CD4-positive, alpha-beta T cell (primary cell): ENCODE measurements at regions not wholly inside any gene's neighbourhood (a gene's known extent, or its start where the extent isn't known, plus 50 kb on each side); places are given as distances from the start of the nearest gene placed in this dataset.

Experiments
- ATAC-seq: fragments of 200-7000 bp; cut with Tn5 transposase; one replicate; pipeline ENCODE4 v1.10.0; 2022; ENCODE audit warnings: mild to moderate bottlenecking; ENCODE audit not compliant: poor library complexity
- CTCF ChIA-PET: fragments of 350-600 bp; sonication (Branson Sonifier 250); formaldehyde crosslinking; loops from one replicate; lab custom pipeline; 2021; ENCODE audit warnings: antibody characterized with exemption, inconsistent platforms; lab: Charles Lee
- POLR2A ChIA-PET: fragments of 350-600 bp; sonication (Branson Sonifier 250); formaldehyde crosslinking; loops from one replicate; lab custom pipeline; 2021; ENCODE audit warnings: antibody characterized with exemption, inconsistent platforms; lab: Charles Lee
- DNase-seq, 14 experiments: peaks; one replicate each; pipeline ENCODE4 v3.0.0-alpha.2; 2013 to 2020; ENCODE audit warnings: mixed read lengths in 2 of 14
- H3K27ac ChIP-seq, 2 donors: one replicate each; pipeline versions ENCODE4 v1.5.1 to v1.7.0; 2013; ENCODE audit warnings: low read length in 2 of 2, low read depth in 1 of 2, mild to moderate bottlenecking in 1 of 2
- H3K27me3 ChIP-seq, 2 experiments: 1 replicate in 1 of 2; 2 replicates in 1 of 2; pipeline versions ENCODE4 v1.6.1 to v1.7.0; 2013; ENCODE audit warnings: low read length in 2 of 2, control low read depth in 1 of 2, mild to moderate bottlenecking in 1 of 2, moderate library complexity in 1 of 2; ENCODE audit not compliant: insufficient read depth in 2 of 2, control insufficient read depth in 1 of 2
- H3K36me3 ChIP-seq: one replicate; pipeline ENCODE4 v1.6.1; 2013; ENCODE audit warnings: low read length, control low read depth; ENCODE audit not compliant: insufficient read depth
- H3K4me1 ChIP-seq: one replicate; pipeline ENCODE4 v1.6.1; 2013; ENCODE audit warnings: low read length, control low read depth; ENCODE audit not compliant: insufficient read depth
- H3K4me3 ChIP-seq: one replicate; pipeline ENCODE4 v1.5.1; 2013; ENCODE audit warnings: mild to moderate bottlenecking, low read length, moderate library complexity
- H3K9me3 ChIP-seq, 2 experiments: 1 replicate in 1 of 2; 2 replicates in 1 of 2; pipeline versions ENCODE4 v1.6.1 to v1.7.0; 2013; ENCODE audit warnings: low read length in 2 of 2, mild to moderate bottlenecking in 2 of 2, control low read depth in 1 of 2, moderate library complexity in 1 of 2; ENCODE audit not compliant: control insufficient read depth in 1 of 2, insufficient read depth in 1 of 2
- H3K27ac Mint-ChIP-seq: one replicate; pipeline ENCODE4 v1.8.0; 2020; ENCODE audit warnings: mixed read lengths
- H3K27me3 Mint-ChIP-seq: one replicate; pipeline ENCODE4 v1.8.0; 2021; ENCODE audit warnings: mixed read lengths
- H3K36me3 Mint-ChIP-seq: one replicate; pipeline ENCODE4 v1.8.0; 2021; ENCODE audit warnings: low read depth, mixed read lengths
- H3K4me1 Mint-ChIP-seq: one replicate; pipeline ENCODE4 v1.8.0; 2021; ENCODE audit warnings: low read depth, mixed read lengths
- H3K4me3 Mint-ChIP-seq: one replicate; pipeline ENCODE4 v1.8.0; 2020; ENCODE audit warnings: mild to moderate bottlenecking, mixed read lengths
- H3K9me3 Mint-ChIP-seq: one replicate; pipeline ENCODE4 v1.8.0; 2020; ENCODE audit warnings: mixed read lengths
- CTCF ChIP-seq: fragments of 200-600 bp; IDR thresholded peaks from one replicate; pipeline ENCODE4 v1.8.0; 2022; ENCODE audit warnings: antibody characterized with exemption, mild to moderate bottlenecking
- intact Hi-C, 2 experiments: fragments of 100-400 bp; cut with DNase I in 1 of 2; cut with micrococcal nuclease in 1 of 2; formaldehyde crosslinking; loops; one replicate each; pipeline versions ENCODE4 v1.15.1 to v1.9.0; 2023 to 2025; cut with DNase I, micrococcal nuclease

DNA sequence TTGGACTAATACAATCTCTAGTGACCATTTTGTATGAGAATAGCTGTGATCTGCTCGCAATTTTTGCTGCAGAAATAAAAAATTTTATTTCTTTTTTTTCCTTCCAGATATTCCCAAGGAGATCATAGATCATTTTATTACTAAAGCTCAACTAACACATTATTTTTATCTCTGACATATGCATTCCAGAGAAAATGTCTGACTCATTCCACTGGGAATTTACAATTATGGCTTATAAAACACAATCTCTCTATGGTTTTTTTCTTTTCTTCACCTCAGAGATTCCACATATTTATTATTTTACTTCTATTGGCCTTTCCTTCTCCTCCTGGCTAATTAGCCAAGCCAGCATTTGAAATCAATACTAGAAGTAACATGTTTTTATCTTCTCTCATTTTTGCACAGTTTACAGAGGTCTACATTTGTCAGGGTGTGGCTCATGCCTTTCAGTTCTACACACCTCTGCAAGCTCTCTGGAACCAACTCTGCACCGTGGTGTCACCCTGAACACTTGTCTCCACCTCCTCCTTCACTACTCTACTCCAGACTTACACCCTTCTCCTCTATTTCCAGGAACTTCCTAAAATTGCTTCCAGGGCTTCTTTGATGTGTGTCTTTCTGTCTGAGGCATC, 59.8 kb upstream of the GPM6A start:
- no peak for DNase-seq
- H3K9me3 Mint-ChIP-seq: peaks cover 4% of the 10 kb centered on the region
- H3K4me3 Mint-ChIP-seq: no peak overlapping the region
- H3K4me1 Mint-ChIP-seq: no peaks in the 10 kb centered on the region
- Histone ChIP-seq H3K9me3 (no peaks in the 10 kb centered on the region), H3K4me1 (no peaks in the 10 kb centered on the region), H3K27ac (no peak overlapping the region), H3K4me3 (no peak overlapping the region), H3K27me3 (no peaks in the 10 kb centered on the region), H3K36me3 (no peaks in the 10 kb centered on the region)
- intact Hi-C loops: no loop called here
- ATAC-seq: no peak
- TF ChIP-seq CTCF: no peak
- H3K27me3 Mint-ChIP-seq: no peaks in the 10 kb centered on the region
- POLR2A ChIA-PET: no interaction called here
- no peak overlapping the region for H3K27ac Mint-ChIP-seq
- H3K36me3 Mint-ChIP-seq: no peaks in the 10 kb centered on the region
- CTCF ChIA-PET: no interaction called here

DNA sequence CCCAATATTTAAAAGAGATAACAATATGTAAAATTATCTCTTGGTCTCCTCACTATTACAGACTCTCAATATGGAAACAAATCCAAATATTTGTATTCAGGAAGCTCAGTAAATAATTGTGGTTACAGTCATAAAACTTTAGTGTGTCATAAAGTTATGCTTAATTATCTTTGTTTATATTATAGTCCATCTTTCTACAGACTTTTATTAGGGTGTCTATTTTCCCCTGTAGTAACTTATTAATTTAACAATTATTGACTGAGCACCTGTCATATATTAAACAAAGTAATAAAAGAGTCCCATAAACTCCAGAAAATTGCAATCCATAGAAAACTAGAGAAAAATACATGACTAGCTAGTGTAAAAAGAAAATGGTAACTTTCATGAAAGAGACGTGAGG, 61.6 kb upstream of the GPM6A start:
- intact Hi-C loops: no loop called here
- ATAC-seq (no peak), DNase-seq (no peak)
- ChIA-PET CTCF (no interaction called here), POLR2A (no interaction called here)
- no peaks in the 10 kb centered on the region for H3K36me3 Mint-ChIP-seq
- H3K4me1 Mint-ChIP-seq: no peaks in the 10 kb centered on the region
- no peak overlapping the region for H3K4me3 Mint-ChIP-seq
- Histone ChIP-seq H3K4me3 (no peak overlapping the region), H3K27ac (no peak overlapping the region), H3K36me3 (no peaks in the 10 kb centered on the region), H3K4me1 (no peaks in the 10 kb centered on the region), H3K27me3 (no peaks in the 10 kb centered on the region), H3K9me3 (no peaks in the 10 kb centered on the region)
- no peaks in the 10 kb centered on the region for H3K27me3 Mint-ChIP-seq
- no peak overlapping the region for H3K27ac Mint-ChIP-seq
- H3K9me3 Mint-ChIP-seq: peaks cover 3% of the 10 kb centered on the region
- no peak for TF ChIP-seq CTCF

- H3K36me3 ChIP-seq: no peaks in the 10 kb centered on the region
- H3K27ac ChIP-seq: no peak overlapping the region
- H3K9me3 ChIP-seq: no peaks in the 10 kb centered on the region
- ChIA-PET POLR2A (no interaction called here), CTCF (no interaction called here)
- H3K36me3 Mint-ChIP-seq: no peaks in the 10 kb centered on the region
- H3K4me3 Mint-ChIP-seq: no peak overlapping the region
- intact Hi-C loops: no loop called here
- no peaks in the 10 kb centered on the region for H3K27me3 ChIP-seq
- TF ChIP-seq CTCF: no peak
- no peaks in the 10 kb centered on the region for H3K4me1 Mint-ChIP-seq
- H3K4me1 ChIP-seq: no peaks in the 10 kb centered on the region
- H3K27ac Mint-ChIP-seq: no peak overlapping the region
- DNase-seq: no peak
- no peak overlapping the region for H3K4me3 ChIP-seq
- H3K9me3 Mint-ChIP-seq: peaks cover 4% of the 10 kb centered on the region
- no peaks in the 10 kb centered on the region for H3K27me3 Mint-ChIP-seq
- no peak for ATAC-seq
Observed at GRCh38 chr4:175874306-175874705, 62.2 kb upstream of the GPM6A start.
